GM18505 (cell line): ENCODE measurements at regions not wholly inside any gene's neighbourhood (a gene's known extent, or its start where the extent isn't known, plus 50 kb on each side); places are given as distances from the start of the nearest gene placed in this dataset.

Source experiments
- ATAC-seq: cut with Tn5 transposase; IDR thresholded peaks from one replicate; pipeline ENCODE4 v1.9.1; 2021; ENCODE audit not compliant: unreplicated experiment
- POLR2A ChIP-seq: IDR thresholded peaks from 4 replicates; pipeline ENCODE4 v1.6.1; 2011; ENCODE audit warnings: borderline replicate concordance; ENCODE audit not compliant: insufficient read depth, insufficient read length; ENCODE audit errors: extremely low read depth

- no peak for ATAC-seq
- TF ChIP-seq POLR2A, result no peak
Measured at GRCh38 chr3:17951241-17951640, 208.8 kb upstream of the TBC1D5 start.

GRCh38 chr3:17949101-17949500 lies 206.7 kb upstream of the TBC1D5 start:
- ATAC-seq, result no peak
- no peak for TF ChIP-seq POLR2A

- no peak for ATAC-seq
- no peak for TF ChIP-seq POLR2A
Measured at GRCh38 chr3:17947833-17948232, 205.4 kb upstream of the TBC1D5 start.

GRCh38 chr3:17946619-17947018 lies 204.2 kb upstream of the TBC1D5 start:
- TF ChIP-seq POLR2A, result no peak
- no peak for ATAC-seq

- ATAC-seq, result no peak
- no peak for TF ChIP-seq POLR2A
Measured at GRCh38 chr3:17945799-17946399, 203.5 kb upstream of the TBC1D5 start.

GRCh38 chr3:17945018-17945798 lies 202.8 kb upstream of the TBC1D5 start:
- no peak for ATAC-seq
- no peak for TF ChIP-seq POLR2A

GRCh38 chr3:17942856-17943255 lies 200.4 kb upstream of the TBC1D5 start:
- no peak for TF ChIP-seq POLR2A
- no peak for ATAC-seq

GRCh38 chr3:17941766-17942165 lies 199.3 kb upstream of the TBC1D5 start:
- no peak for TF ChIP-seq POLR2A
- no peak for ATAC-seq

- no peak for ATAC-seq
- no peak for TF ChIP-seq POLR2A
Measured at GRCh38 chr3:17941152-17941551, 198.7 kb upstream of the TBC1D5 start.

GRCh38 chr3:17939157-17939556 lies 196.7 kb upstream of the TBC1D5 start:
- no peak for TF ChIP-seq POLR2A
- ATAC-seq, result no peak

GRCh38 chr3:17938313-17938712 lies 195.9 kb upstream of the TBC1D5 start:
- no peak for TF ChIP-seq POLR2A
- ATAC-seq, result no peak

GRCh38 chr3:17936736-17937480 lies 194.5 kb upstream of the TBC1D5 start:
- TF ChIP-seq POLR2A, result no peak
- no peak for ATAC-seq

GRCh38 chr3:17935222-17935621 lies 192.8 kb upstream of the TBC1D5 start:
- no peak for ATAC-seq
- no peak for TF ChIP-seq POLR2A
